ENCODE measurements at regions not wholly inside any gene's neighbourhood (a gene's known extent, or its start where the extent isn't known, plus 50 kb on each side); places are given as distances from the start of the nearest gene placed in this dataset.
A peak's percentile ranks its signal among the peaks of the same experiment; 100 is the strongest.
"Not testable (repeated sequence)": the region's sequence is repeated elsewhere in the genome, so short reads cannot be mapped to it uniquely, and the experiment has no call there.

DNA sequence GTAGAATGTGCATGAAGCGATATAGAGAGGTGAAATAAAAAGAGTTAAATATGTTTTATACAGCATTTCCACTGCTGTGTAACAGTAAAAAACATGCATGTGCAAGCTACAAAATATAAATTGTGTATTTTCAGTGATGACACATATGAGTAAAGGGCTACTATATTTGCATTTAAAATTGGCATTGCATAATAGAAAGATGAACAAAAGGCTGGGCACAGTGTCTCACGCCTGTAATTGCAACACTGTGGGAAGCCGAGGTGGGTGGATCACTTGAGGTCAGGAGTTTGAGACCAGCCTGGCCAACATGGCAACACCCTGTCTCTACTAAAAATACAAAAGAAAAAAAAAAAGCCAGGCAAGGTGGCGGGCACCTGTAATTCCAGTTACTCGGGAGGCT, 79.8 kb upstream of the CCDC71L start:
- in situ Hi-C loops (cut with HindIII; ENCODE audit: low pct_unique_long_range_greater_than_20kb, low sequenced_read_pairs), result no loop called here
- no peak for DNase-seq (ENCODE audit: low read depth, low spot score)

- peak; percentile 67 for DNase-seq (ENCODE audit: low read depth, low spot score)
- in situ Hi-C loops (cut with HindIII; ENCODE audit: low pct_unique_long_range_greater_than_20kb, low sequenced_read_pairs), result no loop called here
These were observed 83.7 kb upstream of the CCDC71L start for GRCh38 chr7:106744563-106745091.

GRCh38 chr7:106747301-106747700, 86.3 kb upstream of the CCDC71L start:
- in situ Hi-C loops (cut with HindIII; ENCODE audit: low pct_unique_long_range_greater_than_20kb, low sequenced_read_pairs); DNase-seq (ENCODE audit: low read depth, low spot score): not testable (repeated sequence)

- in situ Hi-C loops (cut with HindIII; ENCODE audit: low pct_unique_long_range_greater_than_20kb, low sequenced_read_pairs), result no loop called here
- no peak for DNase-seq (ENCODE audit: low read depth, low spot score)
These were observed 86.8 kb upstream of the CCDC71L start for GRCh38 chr7:106747804-106748203.

GRCh38 chr7:106749165-106749564, 88.2 kb upstream of the CCDC71L start:
- in situ Hi-C loops (cut with HindIII; ENCODE audit: low pct_unique_long_range_greater_than_20kb, low sequenced_read_pairs), result no loop called here
- no peak for DNase-seq (ENCODE audit: low read depth, low spot score)

- no peak for DNase-seq (ENCODE audit: low read depth, low spot score)
- in situ Hi-C loops (cut with HindIII; ENCODE audit: low pct_unique_long_range_greater_than_20kb, low sequenced_read_pairs), result no loop called here
These were observed 89.8 kb upstream of the CCDC71L start for GRCh38 chr7:106750773-106751172.

GRCh38 chr7:106752367-106752766, 91.4 kb upstream of the CCDC71L start:
- in situ Hi-C loops (cut with HindIII; ENCODE audit: low pct_unique_long_range_greater_than_20kb, low sequenced_read_pairs), result no loop called here
- no peak for DNase-seq (ENCODE audit: low read depth, low spot score)

DNA sequence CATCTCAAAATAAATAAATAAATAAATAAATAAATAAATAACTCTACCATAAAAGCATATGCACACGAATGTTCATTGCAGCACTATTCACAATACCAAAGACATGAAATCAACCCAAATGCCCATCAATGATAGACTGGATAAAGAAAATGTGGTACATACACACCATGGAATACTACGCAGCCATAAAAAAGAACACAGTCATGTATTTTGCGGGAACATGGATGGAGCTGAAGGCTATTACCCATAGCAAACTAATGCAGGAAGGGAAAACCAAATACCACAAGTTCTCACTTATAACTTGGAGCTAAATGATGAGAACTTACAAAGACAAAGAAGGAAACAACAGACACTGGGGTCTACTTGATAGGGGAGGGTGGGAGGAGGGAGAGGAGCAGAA, 94.1 kb upstream of the CCDC71L start:
- in situ Hi-C loops (cut with HindIII; ENCODE audit: low pct_unique_long_range_greater_than_20kb, low sequenced_read_pairs); DNase-seq (ENCODE audit: low read depth, low spot score): not testable (repeated sequence)

GRCh38 chr7:106755641-106756040, 94.7 kb upstream of the CCDC71L start:
- in situ Hi-C loops (cut with HindIII; ENCODE audit: low pct_unique_long_range_greater_than_20kb, low sequenced_read_pairs), result no loop called here
- no peak for DNase-seq (ENCODE audit: low read depth, low spot score)

DNA sequence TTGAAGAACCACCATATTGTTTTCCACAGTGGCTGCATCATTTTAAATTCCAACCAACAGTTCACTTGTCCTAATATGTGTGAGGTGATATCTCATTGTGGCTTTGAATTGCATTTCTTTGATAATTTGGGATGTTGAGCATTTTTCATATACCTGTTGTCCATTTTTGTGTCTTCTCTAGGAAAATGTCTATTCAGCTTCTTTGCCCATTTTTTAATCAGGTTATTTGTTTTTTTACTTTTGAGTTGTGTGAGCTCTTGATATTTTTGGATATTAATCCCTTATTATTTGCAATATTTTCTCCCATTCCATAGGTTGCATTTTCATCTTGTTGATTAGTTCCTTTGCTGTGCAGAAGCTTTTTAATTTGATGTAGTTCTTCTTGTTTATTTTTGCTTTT, 95.1 kb upstream of the CCDC71L start:
- in situ Hi-C loops (cut with HindIII; ENCODE audit: low pct_unique_long_range_greater_than_20kb, low sequenced_read_pairs), result no loop called here
- no peak for DNase-seq (ENCODE audit: low read depth, low spot score)

GRCh38 chr7:106756884-106757283, 95.9 kb upstream of the CCDC71L start:
- DNase-seq (ENCODE audit: low read depth, low spot score), result no peak
- in situ Hi-C loops (cut with HindIII; ENCODE audit: low pct_unique_long_range_greater_than_20kb, low sequenced_read_pairs), result no loop called here

DNA sequence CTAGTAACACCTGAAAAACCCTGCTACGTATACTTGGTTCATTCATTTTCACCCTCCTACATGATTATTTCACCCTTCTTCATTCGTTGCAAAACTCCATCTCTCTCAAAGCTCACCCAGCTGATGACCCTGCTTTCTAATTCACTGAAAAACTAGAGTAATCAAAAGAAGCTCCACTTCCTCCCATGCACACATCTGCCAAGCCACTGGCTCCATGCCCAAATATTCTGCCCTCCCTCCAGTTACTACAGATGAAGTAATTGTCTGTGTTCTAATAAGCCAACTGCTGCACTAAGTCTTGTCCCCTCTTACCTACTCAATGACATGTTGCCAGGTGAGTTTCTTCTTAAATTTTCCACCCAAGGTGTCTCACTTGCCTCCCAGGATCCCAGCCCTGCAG, 96.9 kb upstream of the CCDC71L start:
- in situ Hi-C loops (cut with HindIII; ENCODE audit: low pct_unique_long_range_greater_than_20kb, low sequenced_read_pairs), result no loop called here
- no peak for DNase-seq (ENCODE audit: low read depth, low spot score)

GRCh38 chr7:106762845-106763244, 101.9 kb upstream of the CCDC71L start:
- in situ Hi-C loops (cut with HindIII; ENCODE audit: low pct_unique_long_range_greater_than_20kb, low sequenced_read_pairs), result not testable (repeated sequence)

DNA sequence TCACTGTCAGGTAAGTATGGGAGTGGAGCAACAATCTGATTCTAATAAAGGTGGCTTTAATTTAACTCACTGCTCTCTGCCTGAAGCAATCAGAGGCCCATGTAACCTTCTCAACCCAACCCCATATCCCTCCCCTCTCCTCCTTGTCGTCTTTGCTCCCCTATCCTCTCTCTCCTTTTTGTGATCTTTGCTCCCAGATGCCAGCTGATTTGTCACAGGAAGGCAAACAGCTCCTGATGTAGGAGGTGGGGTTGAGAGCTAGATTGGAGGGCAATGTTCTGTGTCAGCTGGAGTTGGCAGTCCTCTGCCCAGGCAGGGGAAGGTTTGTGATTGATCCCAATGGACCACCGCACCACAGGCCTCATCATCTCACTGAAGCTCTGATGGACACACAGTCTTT, 101.4 kb upstream of the PIK3CG start:
- DNase-seq (ENCODE audit: low read depth, low spot score), result no peak
- in situ Hi-C loops (cut with HindIII; ENCODE audit: low pct_unique_long_range_greater_than_20kb, low sequenced_read_pairs), result no loop called here

More at GRCh38 chr7:106762845-106763244, 101.9 kb upstream of the CCDC71L start:
- DNase-seq (ENCODE audit: low read depth, low spot score), result not testable (repeated sequence)

GRCh38 chr7:106765727-106766355, 99.2 kb upstream of the PIK3CG start:
- DNase-seq (ENCODE audit: low read depth, low spot score), result no peak
- in situ Hi-C loops (cut with HindIII; ENCODE audit: low pct_unique_long_range_greater_than_20kb, low sequenced_read_pairs), result no loop called here

DNA sequence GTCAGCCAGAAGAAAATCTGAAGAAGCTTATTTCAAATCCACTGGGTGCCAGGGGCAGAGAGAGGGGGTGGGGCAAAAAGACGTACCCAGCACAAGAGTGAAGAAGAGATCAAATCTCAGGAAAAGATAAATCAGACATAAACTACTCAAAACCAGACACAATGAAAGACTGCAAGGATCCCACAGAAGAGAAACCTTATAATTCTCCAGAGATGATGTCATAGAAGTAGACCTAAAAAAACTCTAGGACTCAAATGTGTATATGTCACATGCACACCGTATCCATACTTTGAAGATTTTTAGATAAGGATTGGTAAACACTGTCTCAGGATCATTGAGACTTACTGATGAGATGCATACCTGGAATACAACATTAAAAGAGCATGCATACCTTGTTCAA, 98.5 kb upstream of the PIK3CG start:
- in situ Hi-C loops (cut with HindIII; ENCODE audit: low pct_unique_long_range_greater_than_20kb, low sequenced_read_pairs), result no loop called here
- no peak for DNase-seq (ENCODE audit: low read depth, low spot score)

GRCh38 chr7:106767078-106767477, 98.0 kb upstream of the PIK3CG start:
- in situ Hi-C loops (cut with HindIII; ENCODE audit: low pct_unique_long_range_greater_than_20kb, low sequenced_read_pairs), result no loop called here
- no peak for DNase-seq (ENCODE audit: low read depth, low spot score)

GRCh38 chr7:106767498-106768323, 97.4 kb upstream of the PIK3CG start:
- no peak for DNase-seq (ENCODE audit: low read depth, low spot score)
- in situ Hi-C loops (cut with HindIII; ENCODE audit: low pct_unique_long_range_greater_than_20kb, low sequenced_read_pairs), result no loop called here

DNA sequence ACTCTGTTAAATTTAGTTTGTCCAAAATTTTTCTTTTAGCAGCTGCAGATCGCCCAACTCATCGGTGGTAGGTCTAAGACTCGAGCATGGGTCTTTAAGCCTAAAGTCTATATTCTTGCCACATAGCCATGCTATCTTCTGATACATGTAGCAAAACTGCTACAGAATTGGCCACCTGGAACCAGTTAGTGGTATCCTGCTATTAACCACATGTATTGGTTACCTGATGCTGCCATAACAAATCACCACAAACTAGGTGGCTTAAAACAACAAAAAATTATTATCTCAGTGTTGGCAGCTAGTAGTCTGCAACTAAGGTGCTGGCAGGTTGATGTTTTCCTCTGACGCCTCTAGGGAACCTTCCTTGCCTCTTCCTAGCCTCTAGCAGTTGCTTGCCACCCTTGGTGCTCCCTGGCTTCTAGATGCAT, 96.7 kb upstream of the PIK3CG start:
- DNase-seq (ENCODE audit: low read depth, low spot score), result no peak
- in situ Hi-C loops (cut with HindIII; ENCODE audit: low pct_unique_long_range_greater_than_20kb, low sequenced_read_pairs), result no loop called here
